GM19328 (cell line): ENCODE measurements at regions not wholly inside any gene's neighbourhood (a gene's known extent, or its start where the extent isn't known, plus 50 kb on each side); places are given as distances from the start of the nearest gene placed in this dataset.

Experiments
- ATAC-seq: cut with Tn5 transposase; IDR thresholded peaks from one replicate; pipeline ENCODE4 v1.9.1; 2021; ENCODE audit warnings: mild to moderate bottlenecking, moderate library complexity; ENCODE audit not compliant: unreplicated experiment

DNA sequence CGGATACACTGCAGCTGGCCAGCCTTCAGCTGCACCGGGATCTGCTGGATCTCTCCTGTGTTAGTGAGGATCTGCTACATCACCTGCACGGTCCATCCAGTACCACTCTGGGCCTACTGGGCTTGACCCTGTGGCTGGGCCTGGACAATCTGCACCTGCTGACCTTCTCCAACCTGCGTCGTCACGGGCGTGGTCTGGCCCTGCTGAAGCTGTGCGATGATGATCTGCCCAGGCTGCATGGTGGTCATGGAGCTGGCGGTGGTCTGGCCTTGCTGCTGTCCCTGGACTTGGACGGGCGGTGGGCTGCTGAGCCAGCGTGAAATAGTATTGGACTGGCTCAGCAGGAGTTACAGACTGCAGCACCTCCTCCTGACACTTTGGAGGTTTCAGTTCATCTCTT, 137.1 kb upstream of the GAS1 start:
- no peak for ATAC-seq

DNA sequence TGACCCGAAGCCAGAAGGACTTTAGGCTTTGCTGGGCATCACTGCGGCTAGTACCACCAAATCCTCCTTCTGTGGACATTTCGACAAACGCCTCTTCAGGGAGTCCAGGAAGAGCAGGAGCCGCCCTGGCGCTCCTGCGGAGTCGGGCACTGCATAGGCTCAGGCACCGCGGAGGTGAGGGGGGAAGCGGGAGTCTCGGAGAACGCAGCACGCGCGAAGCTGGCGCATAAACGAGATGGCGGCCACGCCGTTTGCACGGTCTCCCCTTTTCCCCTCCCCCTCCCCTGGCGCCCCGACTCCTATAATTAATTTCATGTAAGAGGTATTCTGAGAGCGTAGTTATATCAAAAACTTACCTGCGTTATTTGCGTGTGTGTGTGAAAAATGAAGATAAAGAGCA, 137.8 kb upstream of the GAS1 start:
- ATAC-seq: no peak

DNA sequence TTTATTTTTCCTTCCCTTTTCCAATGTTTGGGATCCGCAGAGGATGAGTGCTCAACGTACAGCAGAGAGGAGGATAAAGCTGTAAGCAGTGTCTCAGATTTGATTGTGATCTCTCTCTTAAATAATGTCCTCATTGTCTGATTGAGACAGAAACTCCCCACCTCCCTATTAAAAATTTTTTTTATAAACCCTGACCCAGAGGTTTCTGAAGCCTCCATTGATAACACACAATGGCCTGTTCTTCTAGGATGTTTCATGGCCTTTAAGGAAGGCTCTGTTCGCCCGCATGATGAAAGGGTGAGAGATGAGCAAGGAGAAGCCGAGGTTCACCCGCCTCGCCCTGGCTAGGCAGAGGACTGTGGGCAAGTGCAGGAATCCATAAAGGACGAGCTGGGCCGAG, 138.2 kb upstream of the GAS1 start:
- ATAC-seq: no peak

DNA sequence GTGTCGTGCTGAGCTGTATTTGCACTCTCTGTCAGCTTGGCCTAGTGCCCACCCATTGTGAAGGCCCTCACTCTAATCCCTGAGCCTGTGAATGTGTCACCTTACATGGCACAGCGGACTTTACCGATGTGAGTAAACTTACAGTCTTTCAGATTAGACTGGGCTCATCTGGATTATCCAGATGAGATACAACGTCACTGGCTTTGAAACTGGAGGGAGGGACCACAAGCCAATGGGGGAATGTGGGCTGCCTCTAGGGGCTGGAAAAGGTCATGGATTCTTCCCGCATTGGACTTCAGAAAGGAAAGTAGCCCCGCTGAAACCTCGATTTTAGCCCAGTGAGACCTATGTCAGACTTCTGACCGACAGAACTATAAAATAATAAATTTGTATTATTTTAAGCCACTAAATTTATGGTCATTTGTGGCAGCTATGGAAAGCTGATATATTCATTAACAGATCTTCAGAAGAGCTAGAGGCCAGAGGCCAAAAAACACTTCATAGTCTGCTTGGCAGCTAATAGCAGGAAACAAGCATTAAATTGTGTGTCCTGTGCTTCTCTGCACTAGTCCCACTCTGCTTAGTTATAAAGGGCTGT, 139.0 kb upstream of the GAS1 start:
- no peak for ATAC-seq

DNA sequence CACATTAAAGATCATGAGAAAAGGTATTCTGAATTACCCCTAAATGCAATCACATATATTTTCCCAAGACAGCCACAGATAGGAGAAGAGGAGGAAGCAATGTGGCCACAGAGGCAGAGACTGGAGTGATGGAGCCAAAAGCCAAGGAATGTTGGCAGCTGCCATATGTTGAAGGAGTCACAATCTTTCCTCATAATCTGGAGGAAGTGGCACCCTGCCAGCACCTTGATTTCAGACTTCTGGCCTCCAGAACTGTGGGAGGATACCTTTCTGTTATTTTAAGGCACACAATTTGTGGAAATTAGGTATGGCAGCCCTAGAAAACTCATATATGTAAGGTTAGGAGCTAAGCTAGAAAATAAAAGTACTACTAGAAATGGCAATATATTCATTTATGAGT, 139.9 kb upstream of the GAS1 start:
- no peak for ATAC-seq

DNA sequence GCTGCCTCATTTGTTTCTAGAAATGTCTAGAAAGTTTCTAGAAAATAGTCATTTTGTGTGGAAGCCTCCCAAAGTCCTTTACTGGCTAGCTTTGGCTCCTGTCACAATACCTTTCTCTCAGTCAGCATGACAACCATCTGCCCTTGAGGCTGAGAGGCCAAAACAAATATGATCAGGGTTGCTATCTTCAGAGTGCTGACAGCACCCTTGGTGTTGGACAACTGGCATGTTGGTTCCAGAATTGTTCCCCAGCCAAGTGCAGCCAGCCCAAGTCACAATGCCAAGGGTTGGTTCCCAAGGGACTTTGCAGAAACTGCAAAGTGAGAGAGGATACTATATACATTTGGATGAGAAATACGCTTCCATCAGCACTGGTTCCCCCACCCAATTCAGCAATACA, 140.9 kb upstream of the GAS1 start:
- no peak for ATAC-seq

DNA sequence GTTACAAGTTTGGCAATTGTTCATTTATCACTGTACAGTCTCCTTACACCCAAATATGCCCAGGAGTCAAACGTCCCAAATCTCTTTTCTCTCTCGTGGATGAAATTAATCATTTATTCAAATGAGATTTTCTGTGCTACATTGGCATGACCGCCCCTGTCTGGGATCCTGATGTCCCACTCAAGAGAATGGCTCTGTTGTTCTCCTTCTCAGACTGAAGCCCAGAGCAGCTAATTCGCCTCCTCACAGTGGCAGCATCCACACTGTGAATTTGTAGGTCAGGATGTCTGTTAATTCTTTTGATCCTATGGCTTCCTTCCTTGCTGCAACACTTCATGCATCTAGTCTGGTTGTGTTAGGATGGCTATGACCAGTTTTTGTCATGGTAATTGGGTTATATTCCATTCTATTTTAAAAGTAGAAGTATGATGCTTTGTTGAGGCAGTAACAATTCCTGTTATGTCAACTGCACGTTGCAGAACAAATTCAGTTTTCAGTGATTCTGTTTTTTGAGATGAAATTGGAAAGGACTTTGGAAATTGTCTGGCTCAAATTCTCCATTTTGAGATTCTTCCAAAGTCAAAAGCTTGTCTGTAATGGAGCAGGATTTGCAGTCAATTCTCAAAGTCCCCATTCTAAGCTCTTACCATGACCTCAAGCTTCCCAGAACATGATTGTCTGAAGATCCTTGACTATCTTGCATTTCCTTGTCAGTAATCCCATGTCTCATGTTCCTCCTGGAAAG, 141.5 kb upstream of the GAS1 start:
- no peak for ATAC-seq

DNA sequence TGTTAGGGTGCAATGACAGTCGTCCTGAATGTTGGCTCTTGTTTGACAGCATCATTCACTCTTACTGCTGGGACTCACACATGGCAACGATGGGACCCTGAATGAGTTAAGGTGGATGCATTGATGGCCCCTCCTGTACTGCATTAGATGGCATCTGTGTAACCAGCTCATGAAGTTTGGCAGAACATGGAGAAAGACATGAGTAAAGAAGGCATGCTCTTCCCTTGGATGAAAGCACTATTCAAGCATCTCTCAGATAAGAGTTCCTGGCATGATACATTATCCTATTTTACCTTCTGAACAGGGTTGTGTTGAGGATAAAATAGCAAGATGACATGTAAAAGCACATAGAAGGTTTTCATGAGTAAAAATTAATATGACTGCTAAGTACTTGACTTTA, 142.2 kb upstream of the GAS1 start:
- ATAC-seq: no peak

DNA sequence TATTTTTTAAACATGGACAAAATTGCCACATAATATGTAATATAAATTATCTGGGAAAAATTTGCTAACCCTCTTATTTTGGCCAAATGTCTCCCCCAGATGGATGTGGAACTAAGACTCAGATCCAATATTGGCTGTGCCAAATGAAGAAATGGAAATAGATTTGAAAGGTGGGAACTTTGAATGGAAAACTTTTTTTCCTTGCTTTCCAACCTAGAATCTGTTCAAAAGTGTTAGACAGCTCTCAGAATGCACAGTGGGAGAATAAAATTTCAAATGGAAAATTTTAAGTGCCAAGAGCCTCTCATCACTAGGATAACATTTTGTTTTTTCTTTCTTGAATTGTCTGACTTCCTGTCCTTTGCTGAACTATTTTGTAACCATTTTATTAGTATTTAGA, 142.6 kb upstream of the GAS1 start:
- ATAC-seq: no peak

DNA sequence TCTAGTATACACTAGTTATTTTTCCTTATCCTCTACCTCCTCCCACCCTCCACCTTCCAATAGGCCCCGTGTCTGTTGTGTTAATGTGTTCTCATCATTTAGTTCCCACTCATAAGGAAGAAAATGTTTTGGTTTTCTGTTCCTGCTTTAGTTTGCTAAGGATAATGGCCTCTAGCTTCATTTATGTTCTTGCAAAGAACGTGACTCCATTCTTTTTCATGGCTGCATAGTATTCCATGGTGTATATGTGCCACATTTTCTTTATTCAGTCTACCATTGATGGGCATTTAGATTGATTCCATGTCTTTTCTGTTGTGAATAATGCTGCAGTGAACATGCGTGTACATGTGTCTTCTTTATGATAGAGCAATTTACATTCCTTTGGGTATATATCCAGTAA, 146.5 kb upstream of the GAS1 start:
- no peak for ATAC-seq

DNA sequence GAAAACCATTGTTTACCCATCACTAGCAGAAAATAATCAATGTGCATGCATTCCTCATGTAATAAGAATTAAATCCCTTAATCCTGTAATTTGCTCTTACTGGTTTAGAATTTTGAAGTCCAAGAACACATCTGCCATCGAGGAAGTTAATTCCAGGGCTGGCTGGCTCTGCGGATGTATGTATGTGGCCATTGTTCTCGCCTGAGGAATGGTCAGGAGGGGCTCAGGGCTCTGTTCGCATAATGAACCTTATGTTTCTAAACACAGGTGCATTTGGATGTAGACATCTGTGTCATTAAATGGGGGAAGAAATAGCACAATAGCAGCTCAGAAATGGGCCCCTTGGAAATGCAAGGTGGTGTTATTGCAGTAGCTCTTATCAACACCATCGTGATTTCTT, 148.6 kb upstream of the GAS1 start:
- ATAC-seq: no peak

DNA sequence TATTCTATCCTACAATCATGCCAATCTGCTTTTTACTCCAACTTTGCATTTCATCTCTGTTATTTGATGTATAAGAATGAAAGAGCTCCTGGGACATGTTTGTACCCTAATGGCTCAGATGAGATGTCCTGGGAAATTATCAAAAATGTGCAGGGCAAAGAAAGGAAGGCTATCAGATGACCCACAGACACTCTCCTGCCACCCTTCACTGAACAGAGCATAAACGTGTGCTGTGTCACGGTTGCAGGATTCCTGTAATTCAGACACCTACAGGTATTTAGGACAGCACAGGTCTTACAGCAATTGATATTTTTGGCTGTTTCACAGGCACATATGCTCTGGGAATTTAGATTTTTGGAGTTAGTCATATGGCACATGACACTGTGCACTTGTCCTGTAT, 149.2 kb upstream of the GAS1 start:
- ATAC-seq: no peak

DNA sequence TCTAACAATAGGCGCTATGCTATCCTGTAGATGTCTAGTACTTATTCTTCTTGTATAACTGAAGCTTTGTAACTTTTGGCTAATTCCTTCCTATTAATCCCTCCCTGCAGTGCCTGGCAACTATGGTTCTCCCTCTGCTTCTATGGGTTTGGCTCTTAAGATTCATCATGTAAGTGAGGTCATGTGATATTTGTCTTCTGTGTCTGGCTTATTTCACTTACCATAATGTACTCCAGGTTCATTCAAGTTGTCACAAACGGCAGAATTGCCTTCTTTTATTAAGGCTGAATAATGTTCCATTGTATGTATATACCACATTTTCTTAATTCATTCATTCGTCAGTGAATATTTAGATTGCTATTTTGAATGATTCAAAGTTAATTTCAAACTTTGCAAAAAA, 149.9 kb upstream of the GAS1 start:
- no peak for ATAC-seq

DNA sequence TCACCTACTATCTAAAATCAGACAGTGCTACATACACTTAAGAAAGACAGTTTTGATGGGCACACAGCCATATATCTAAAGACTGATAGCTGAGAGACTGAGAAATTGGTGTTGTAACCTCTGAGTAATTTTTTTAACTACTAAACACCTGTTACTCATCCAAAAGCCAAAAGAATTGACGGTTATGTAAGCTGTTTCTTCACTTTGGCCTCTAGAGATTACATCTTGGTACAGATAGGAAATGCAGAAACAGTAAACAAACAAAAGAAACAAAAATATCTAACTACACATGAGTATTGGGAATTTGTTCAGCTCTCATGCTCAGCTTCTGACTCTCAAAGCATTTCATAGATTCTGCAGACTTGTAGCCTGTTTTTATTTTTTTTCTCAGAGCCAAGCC, 152.1 kb upstream of the GAS1 start:
- no peak for ATAC-seq

DNA sequence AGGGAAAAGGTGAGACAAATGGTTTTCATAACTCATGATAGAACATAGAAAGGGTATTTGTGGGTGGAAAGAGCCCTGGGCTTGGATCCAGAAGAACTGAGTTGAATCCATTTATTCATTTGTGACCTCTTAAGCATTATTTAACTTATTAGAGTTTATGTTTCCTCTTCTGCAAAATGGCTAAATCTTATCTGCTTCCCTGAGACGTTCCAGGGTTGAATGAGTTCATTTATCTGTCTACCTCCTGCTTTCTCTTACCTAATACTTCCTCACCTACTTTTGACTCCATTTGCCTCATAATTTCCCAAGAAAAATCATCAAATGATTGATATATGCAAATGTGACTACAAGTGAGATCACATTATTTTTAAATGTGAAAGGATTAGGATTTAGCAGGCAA, 152.7 kb upstream of the GAS1 start:
- ATAC-seq: no peak

DNA sequence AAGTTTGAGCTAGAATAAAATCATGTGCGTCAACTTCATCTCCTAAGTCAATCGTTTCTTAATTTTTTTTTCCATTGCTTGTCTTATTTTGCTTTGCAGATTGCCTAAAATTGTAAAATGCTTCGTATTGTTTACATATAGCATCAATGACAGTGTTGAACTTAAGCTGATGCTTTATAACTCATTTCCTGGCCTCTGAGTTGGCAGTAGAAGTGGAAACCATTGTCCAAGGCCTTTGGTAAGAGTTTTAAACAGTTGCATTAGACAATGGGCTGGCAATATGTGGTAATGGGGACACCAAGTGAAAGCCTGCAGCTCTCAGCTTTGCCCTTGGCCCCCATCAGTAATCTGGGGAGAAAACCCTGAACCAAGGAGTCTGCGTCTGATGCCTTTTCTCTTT, 154.8 kb upstream of the GAS1 start:
- no peak for ATAC-seq

DNA sequence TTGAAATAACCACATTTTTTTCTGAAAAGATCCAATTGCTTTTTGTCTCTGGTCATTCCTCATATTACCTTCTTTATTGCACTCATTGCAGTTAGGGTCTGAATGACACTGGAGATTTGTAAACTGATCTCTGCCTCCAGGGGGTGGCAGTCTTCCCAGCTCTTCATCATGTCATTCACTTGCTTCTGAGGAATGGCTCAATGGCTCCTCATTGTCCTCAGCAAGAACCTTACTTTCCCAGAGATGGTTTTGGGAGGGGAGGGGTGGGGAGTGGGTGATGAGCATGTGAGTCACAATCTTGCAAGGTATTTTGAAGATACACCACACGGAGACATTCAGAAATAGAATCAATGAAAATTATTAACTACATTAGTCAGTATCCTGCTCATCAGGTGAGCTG, 159.8 kb upstream of the GAS1 start:
- no peak for ATAC-seq

DNA sequence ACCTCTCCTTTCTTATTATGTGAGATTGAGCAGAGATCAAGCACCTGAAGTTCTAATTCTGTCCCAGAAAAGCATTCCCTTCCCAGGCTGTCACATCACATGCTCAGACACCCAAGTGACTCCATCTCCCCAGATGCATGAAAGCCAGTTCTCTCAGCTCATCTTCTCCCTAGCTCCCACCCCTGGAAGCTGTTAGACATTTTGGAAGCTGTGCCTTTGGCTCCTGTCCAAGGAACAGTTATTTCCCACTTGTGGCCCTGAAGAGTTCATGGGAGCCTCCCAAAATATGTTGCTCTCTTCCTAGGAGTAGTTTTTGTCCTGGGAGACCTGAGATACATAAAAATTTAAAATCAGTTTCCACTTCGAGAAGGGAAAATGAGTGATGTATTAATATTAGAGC, 161.4 kb upstream of the GAS1 start:
- no peak for ATAC-seq

DNA sequence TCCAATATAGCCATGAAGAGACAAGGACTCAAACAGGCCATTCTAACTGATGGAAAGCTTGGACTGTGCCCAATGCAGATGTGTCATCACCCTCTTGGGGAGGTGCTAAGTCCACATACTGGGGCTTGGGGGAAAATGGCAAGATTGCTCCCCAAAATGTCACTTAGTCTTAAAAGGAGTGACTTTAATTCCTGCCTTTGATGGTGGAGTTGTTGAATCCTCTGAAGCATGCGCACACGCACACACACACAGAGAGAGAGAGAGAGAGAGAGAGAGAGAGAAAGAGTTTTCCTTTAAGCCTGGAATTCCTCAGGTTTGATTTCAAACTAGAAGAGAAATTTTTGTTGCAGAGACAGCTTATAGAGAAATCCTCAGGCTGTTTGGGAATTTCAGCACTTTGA, 161.9 kb upstream of the GAS1 start:
- ATAC-seq: no peak

DNA sequence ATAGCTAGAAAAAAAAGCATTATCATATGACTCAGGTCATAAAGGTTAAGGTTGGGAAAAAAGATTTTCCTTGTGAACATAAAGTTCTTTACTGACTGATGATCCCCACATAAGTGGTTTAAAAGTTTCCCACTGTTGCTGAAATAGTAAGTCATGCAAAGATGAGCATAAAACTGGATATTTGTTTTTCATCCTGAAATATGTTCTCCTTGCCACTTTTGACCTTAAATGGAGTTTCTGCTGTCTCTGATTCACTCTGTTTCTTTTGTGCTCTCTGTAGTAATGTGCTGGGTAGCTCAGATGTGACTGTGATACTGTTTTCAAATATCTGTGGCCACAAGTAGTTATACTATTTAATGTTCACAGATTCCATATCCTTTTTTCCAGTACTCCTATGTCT, 162.5 kb upstream of the GAS1 start:
- no peak for ATAC-seq

DNA sequence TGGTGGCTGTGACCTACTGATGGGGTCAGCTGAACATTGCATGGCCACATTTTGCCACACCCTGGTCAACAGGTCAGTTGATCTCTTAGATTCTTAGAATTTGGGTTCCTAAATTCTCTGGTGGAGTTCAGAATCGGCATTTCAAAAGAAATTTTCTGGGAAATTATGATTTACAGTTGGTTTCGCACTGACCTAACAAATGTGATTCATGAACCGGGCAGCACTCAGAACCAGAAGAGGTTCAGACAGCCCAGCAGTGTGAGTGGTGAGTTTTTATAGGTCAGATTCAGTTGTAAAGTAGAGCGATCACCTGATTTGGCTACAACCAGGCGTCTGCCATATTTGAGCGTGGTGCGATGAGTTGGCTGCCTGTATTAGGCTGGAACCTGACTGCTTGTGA, 163.7 kb upstream of the GAS1 start:
- ATAC-seq: no peak

DNA sequence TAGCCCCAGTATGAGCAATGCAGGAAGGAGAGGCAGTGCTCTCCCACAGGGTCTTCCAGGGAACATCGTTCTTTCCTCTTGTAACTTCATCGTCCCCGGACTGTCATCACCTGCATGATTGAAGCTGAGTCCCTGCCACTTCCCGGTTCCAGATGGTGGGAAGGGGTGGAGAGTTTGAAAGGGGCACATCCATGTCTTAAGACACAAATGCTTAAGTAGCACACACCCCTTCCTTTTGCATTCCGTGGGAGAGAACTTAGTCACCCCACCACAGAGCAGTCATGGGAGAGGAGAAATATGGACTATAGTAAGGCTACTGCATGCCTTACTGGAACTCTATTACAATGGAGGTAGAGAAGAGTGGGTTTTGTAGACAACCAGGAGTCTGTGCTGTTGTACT, 165.3 kb upstream of the GAS1 start:
- no peak for ATAC-seq

DNA sequence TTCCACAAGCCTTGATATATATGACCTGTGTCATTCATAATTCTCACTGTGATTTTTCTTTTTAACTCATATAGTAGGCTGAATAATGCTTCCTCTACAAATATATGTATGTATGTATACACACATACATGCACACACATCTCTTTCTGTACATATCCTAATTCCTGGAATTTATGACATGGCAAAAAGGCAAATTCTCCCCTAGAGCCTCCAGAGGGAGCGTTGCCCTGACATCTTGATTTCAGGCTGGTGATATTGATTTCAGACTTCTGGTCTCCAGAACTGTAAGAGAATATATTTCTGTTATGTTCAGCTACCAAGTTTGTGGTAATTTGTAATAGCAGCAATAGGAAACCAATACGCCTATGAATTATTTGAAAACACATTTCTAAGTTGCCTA, 166.6 kb upstream of the GAS1 start:
- no peak for ATAC-seq
